ENCODE measurements at regions not wholly inside any gene's neighbourhood (a gene's known extent, or its start where the extent isn't known, plus 50 kb on each side); places are given as distances from the start of the nearest gene placed in this dataset.

- Histone ChIP-seq H3K27me3 (ENCODE audit: control insufficient read depth, insufficient read depth, low read length) (no peaks in the 10 kb centered on the region), H3K4me1 (ENCODE audit: control insufficient read depth, extremely low read depth, insufficient read depth, low read length) (no peaks in the 10 kb centered on the region), H3K36me3 (ENCODE audit: control insufficient read depth, insufficient read depth, low read length) (no peaks in the 10 kb centered on the region), H3K79me2 (ENCODE audit: control insufficient read depth, insufficient read depth, low read length) (no peaks in the 10 kb centered on the region), H3K9ac (ENCODE audit: insufficient read depth, low read length) (no peak overlapping the region), H3K27ac (ENCODE audit: insufficient read depth, low read length) (no peak overlapping the region), H2AFZ (ENCODE audit: low read length) (no peak overlapping the region), H4K20me1 (ENCODE audit: control insufficient read depth, extremely low read depth, insufficient read depth, low read length) (no peaks in the 10 kb centered on the region), H3K4me3 (replicated peaks in 1 of 4; ENCODE audit: control extremely low read depth in 1 of 4, insufficient read depth in 1 of 4, low read depth in 3 of 4, low read length in 4 of 4) (no peak overlapping the region), H3K9me3 (ENCODE audit: control insufficient read depth, insufficient read depth, low read depth, low read length) (no peaks in the 10 kb centered on the region), H3K4me2 (ENCODE audit: extremely low read depth, insufficient read depth, low read length) (no peak overlapping the region)
- no peak for DNase-seq (ENCODE audit: low read depth in 2 of 2)
- TF ChIP-seq CTCF (conservative IDR thresholded peaks at IDR 0.05 in 1 of 2, IDR thresholded peaks at IDR 0.05 in 1 of 2; ENCODE audit: low read depth in 1 of 2, low read length in 2 of 2) (no peak), EZH2 (IDR thresholded peaks at IDR 0.05; ENCODE audit: low read length, missing control alignments) (no peak)
These were observed 151.3 kb upstream of the SERPINE2 start for GRCh38 chr2:224190234-224190935.

- Histone ChIP-seq H3K4me3 (replicated peaks in 1 of 4; ENCODE audit: control extremely low read depth in 1 of 4, insufficient read depth in 1 of 4, low read depth in 3 of 4, low read length in 4 of 4) (no peak overlapping the region), H4K20me1 (ENCODE audit: control insufficient read depth, extremely low read depth, insufficient read depth, low read length) (no peaks in the 10 kb centered on the region), H3K9me3 (ENCODE audit: control insufficient read depth, insufficient read depth, low read depth, low read length) (no peaks in the 10 kb centered on the region), H3K79me2 (ENCODE audit: control insufficient read depth, insufficient read depth, low read length) (no peaks in the 10 kb centered on the region), H3K27me3 (ENCODE audit: control insufficient read depth, insufficient read depth, low read length) (no peaks in the 10 kb centered on the region), H2AFZ (ENCODE audit: low read length) (no peak overlapping the region), H3K36me3 (ENCODE audit: control insufficient read depth, insufficient read depth, low read length) (no peaks in the 10 kb centered on the region), H3K4me1 (ENCODE audit: control insufficient read depth, extremely low read depth, insufficient read depth, low read length) (no peaks in the 10 kb centered on the region), H3K9ac (ENCODE audit: insufficient read depth, low read length) (no peak overlapping the region), H3K27ac (ENCODE audit: insufficient read depth, low read length) (no peak overlapping the region), H3K4me2 (ENCODE audit: extremely low read depth, insufficient read depth, low read length) (no peak overlapping the region)
- DNase-seq (ENCODE audit: low read depth in 2 of 2), result no peak
- TF ChIP-seq EZH2 (IDR thresholded peaks at IDR 0.05; ENCODE audit: low read length, missing control alignments), result no peak
These were observed 148.1 kb upstream of the SERPINE2 start for GRCh38 chr2:224187220-224187619.

- no peak for TF ChIP-seq CTCF (conservative IDR thresholded peaks at IDR 0.05 in 1 of 2, IDR thresholded peaks at IDR 0.05 in 1 of 2; ENCODE audit: low read depth in 1 of 2, low read length in 2 of 2)
- no peak for TF ChIP-seq EZH2 (IDR thresholded peaks at IDR 0.05; ENCODE audit: low read length, missing control alignments)
- H3K79me2 ChIP-seq (ENCODE audit: control insufficient read depth, insufficient read depth, low read length), result no peaks in the 10 kb centered on the region
- no peak overlapping the region for H3K9ac ChIP-seq (ENCODE audit: insufficient read depth, low read length)
- H2AFZ ChIP-seq (ENCODE audit: low read length), result no peak overlapping the region
- H3K4me2 ChIP-seq (ENCODE audit: extremely low read depth, insufficient read depth, low read length), result no peak overlapping the region
- DNase-seq (ENCODE audit: low read depth in 2 of 2), result no peak
- no peaks in the 10 kb centered on the region for H3K27me3 ChIP-seq (ENCODE audit: control insufficient read depth, insufficient read depth, low read length)
- no peaks in the 10 kb centered on the region for H4K20me1 ChIP-seq (ENCODE audit: control insufficient read depth, extremely low read depth, insufficient read depth, low read length)
- H3K27ac ChIP-seq (ENCODE audit: insufficient read depth, low read length), result no peak overlapping the region
- H3K36me3 ChIP-seq (ENCODE audit: control insufficient read depth, insufficient read depth, low read length), result no peaks in the 10 kb centered on the region
- H3K4me3 ChIP-seq (replicated peaks in 1 of 4; ENCODE audit: control extremely low read depth in 1 of 4, insufficient read depth in 1 of 4, low read depth in 3 of 4, low read length in 4 of 4), result no peak overlapping the region
- no peaks in the 10 kb centered on the region for H3K4me1 ChIP-seq (ENCODE audit: control insufficient read depth, extremely low read depth, insufficient read depth, low read length)
- H3K9me3 ChIP-seq (ENCODE audit: control insufficient read depth, insufficient read depth, low read depth, low read length), result no peaks in the 10 kb centered on the region
These were observed 146.0 kb upstream of the SERPINE2 start for GRCh38 chr2:224185023-224185601.

All from fibroblast of lung (primary cell).